HG03175 (cell line): ENCODE measurements at regions not wholly inside any gene's neighbourhood (a gene's known extent, or its start where the extent isn't known, plus 50 kb on each side); places are given as distances from the start of the nearest gene placed in this dataset.

Source experiments
- ATAC-seq: cut with Tn5 transposase; IDR thresholded peaks from one replicate; pipeline ENCODE4 v1.9.1; 2021; ENCODE audit warnings: mild to moderate bottlenecking, moderate library complexity; ENCODE audit not compliant: unreplicated experiment

DNA sequence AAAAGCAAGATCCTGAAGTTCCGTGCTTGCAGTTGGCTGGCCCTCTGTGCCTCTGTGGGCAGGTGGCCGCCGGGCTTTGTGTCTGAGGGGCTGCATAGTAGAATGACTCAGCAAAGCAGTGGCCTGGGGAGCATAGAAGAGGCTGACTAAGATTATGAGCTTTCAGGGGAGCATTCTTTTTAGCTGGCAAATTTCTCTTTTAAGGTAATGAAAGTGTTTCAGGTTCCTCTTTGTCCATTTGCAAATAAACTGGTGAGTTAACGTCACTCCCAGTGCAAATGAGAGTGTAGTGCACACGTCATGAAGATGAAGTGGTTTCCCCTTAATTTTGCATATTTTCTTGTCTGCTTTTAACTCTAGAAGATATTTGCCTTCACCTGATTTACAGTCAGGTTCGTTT lies 98.6 kb downstream of the BCL2L11 start:
- peak; percentile 88 for ATAC-seq

DNA sequence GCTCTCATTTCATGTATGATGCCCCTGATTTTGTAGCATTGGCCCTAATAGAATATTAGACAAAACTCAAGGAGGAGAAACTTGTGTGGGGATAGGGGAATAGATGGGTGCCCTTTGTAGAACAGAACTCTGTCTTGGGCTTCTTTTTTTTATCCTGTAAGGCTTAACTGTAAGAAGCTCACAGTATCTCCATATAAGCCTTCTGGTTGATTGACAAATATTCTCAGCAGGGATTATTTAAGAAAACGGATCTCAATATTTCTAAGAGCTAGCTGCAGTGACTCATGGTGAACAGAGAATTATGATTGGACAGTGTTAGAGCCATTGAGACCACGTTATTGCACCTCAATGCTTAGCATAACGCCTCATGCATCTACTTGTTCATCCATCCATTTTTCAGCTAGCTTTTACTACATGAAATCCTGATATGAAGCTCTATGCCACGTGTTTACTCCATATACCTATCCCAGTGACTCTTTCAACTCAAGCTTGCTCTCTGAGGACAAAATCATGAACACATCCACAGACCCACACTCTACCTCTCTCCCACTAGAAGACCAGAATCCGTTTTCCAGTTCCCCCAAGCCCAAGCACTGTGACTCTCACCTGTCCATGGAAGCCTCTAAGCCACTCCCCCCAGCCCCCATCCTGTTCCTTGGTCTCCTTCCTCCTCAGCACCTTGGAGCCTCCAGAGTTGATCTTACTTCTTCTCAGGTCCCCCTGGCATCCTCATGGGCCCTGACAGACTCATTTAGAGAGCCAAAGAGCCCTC lies 99.2 kb downstream of the BCL2L11 start:
- ATAC-seq: no peak

DNA sequence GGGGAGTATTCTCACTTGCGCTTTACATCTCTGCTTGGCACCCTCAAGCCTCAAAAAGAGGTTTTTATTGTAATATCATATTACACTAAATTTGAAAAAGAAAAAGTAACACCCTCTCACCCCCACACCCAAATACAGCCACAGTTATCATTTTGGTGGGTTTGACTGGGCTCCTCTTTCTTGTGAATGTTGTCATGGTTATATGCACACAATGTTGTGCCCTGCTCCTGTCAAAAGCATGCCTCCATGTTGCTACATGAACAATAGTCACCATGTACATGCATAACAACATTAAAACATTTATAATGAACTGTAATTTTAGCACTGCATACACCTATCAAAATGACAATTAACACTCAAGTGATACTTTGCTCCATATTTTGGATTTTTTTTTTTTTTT lies 100.2 kb downstream of the BCL2L11 start:
- no peak for ATAC-seq

DNA sequence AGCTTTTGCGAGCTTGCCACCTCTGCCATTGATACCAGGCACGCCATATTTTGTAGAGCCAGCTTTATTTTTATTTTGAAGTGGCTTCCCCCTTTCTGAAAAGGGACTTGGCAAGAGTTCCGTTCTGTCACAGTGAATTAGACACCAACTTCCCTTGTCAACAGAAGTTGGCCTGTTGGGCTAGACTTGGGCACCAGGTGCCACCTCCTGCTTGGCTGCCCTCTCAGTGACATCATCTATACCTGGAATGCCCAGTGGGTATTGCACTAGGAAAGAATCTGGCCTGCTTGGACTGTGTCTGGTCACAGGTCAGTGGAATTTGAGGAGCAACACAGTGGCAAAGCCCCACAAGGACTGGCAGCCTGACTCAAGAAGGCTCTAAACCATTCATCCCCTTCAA lies 101.0 kb downstream of the BCL2L11 start:
- no peak for ATAC-seq

DNA sequence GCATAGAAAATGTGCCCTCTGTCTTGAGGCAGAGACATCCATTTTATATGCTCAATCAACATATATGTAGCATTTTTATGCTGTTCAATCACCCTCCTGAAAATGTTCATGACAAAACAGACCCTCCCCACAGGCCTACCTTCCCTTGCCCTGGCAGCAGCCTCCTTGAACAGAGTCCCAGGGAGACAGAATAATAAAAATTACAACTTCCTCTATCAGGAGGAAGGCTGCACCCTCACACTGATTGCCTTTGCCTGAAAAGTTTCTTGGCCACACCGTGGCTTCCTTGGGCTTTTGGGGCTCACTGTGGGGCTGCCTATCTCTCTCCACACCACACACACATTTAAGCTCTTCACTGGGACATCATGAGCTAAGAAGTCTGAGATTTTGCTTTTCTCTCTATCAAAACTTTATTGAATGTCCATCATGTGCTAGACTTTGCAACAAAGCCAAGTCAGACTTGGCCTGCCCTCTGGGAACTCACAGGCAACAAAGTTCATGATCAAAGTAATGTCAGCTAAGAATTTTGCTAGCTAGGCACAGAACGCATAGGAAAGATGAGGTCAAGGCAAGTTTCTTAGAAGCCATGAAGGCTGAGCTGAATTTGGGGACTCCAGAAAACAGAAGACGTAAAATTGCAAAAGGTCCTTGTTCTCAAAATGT lies 101.6 kb downstream of the BCL2L11 start:
- no peak for ATAC-seq

DNA sequence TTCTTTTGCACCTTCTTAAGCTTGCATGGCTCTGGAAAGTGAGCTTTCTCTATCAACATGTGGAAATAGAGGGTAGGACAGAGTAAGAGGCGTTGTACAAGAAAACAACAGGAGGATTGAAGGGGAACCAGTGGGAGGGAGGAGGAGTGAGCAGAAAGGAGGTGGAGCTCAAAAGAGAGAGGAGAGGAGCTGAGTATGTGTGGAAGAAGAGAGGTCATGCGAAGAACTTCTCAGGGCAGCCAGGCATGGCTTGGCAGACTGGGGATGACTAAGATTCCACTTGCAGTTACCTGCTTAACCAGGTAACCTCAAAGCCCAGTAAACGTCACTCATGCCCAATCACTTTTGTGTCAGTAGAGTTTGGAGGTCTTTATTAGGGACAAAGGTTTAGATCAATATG lies 105.1 kb downstream of the BCL2L11 start:
- ATAC-seq: no peak

DNA sequence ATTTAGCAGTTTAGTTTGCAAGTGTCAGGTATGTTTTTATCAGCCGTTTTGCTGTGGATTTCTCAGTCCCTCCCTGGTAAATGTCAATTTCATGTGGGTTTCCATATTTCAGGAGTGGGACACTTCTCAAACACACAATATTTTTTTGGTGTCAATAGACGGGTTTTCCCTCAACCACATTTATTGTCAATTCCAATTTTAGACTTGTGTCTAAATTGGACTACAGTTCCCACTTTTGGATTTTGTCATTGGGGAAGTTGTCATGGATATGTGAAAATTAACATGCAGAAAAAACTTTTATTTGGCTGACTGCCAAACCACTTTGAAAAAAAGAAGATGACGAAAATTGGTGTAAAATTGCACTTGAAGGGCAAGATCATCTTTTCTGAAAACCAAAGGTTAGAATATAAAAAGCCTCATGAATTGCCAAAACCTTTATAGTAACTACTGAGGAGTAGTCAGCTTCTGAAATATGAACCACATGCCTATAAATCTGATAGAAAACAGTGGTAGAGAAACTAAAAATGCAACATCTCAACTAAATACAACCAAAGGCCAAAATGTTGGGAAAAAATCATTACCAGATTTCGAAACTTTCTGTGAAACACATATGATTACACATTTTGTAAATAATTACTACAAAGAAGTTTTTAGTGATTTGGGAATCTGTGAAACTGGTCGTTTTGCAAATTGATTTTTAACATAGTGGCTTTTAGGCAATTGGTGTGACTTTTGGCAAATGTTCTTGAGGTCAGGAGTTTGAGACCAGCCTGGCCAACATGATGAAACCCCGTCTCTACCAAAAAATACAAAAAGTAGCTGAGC lies 106.4 kb downstream of the BCL2L11 start:
- ATAC-seq: no peak

DNA sequence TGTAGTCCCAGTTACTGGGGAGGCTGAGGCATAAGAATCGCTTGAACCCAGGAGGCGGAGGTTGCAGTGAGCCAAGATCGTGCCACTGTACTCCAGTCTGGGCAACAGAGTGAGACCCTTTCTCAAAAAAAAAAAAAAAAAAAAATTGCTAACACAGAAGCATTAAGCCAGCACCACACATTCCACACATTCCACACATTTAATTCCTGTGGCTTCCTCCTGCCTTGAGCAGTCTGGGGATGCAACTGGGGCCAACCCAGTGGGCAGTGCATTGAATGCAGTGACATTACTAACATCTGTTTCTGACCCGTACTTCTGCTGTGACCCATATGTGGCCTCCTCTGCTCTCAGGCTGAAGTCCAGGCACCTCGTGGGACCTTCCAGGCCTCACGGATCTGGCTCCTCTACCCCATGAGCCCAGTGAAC lies 107.0 kb downstream of the BCL2L11 start:
- no peak for ATAC-seq

DNA sequence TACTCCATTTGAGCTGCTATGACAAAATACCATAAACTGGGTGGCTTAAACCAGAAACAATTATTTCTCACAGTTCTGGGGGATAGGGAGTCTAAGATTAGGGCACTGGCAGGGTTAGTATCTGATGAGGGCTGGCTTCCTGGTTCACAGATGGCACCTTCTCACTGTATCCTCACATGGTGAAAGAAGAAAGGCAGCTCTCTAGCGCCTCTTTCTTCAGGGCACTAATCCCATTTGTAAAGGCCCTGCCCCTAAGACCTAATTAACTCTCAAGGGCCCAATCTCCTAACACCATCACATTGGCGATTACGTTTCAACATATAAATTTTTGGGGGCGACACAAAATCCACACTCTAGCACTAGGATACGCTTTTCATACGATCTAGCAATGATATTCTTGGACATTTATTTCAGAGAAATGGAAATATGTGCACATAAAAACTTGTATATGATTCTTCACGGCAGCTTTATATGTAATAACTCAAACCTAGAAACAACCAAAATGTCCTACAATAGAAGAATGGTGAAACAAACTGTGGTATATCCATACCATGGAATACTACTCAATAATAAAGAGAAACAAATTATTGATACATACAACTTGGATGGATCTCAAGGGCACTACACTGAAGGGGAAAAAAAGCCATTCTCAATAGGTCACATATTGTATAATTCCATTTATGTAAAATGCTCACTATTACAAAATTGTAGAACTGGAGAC lies 111.0 kb downstream of the BCL2L11 start:
- no peak for ATAC-seq

DNA sequence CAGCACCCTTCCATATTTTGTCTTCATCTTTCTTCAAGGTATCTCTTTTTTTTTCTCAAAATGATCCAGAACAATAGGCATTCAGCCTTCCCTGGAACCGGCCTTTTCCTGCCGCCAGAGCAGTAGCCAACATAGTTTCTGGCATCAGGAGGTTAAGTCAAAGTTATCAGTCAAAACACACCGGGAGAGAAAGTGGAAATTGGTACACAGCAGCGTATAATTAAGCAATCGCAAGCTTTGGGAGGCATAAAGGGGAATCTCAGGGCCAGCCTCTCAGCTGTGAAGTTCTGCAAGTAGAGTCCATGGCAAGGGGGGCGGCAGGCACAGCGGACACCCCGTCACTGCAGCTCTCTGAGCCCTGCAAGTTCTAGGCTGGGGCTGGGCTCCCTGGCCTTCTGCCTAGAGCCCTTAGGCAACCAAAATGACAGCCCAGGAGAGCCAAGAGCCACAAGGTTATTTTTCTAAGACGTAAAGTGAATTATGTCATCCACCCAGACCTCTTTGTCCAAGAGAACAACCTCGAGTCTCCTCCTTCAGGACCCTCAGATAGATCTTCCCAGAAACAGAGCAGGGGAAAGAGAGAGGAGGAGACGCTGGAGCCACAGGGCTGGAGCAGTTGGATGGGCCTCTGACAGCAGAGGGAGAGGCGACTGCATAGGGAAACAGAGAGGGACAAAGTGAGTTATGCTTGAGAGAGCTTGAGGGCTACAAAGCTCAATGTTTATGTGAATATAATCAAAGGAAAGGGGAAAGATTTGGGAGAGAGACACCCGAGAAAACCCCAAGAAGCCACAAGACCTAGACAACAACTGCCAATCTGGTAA lies 114.7 kb downstream of the BCL2L11 start:
- no peak for ATAC-seq

DNA sequence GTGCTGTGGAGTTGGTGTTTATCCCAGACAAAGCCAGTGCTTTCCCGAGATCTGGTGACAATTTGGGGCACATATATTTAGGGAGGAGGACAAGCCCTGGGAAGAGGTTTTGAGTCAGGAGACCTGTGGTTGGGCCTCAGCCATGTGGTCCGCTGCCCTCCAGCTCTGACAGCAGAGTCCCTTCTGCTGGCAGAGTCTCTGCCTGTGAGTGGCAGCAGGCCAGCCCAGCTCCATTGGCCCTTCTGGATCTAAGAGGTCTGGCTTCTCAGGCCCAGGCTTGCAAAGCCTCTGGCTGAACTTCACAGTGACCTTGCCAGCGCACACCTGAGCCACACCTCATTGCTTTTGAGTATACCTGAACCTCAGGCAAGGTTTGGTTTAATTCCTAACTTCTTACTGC lies 115.3 kb downstream of the BCL2L11 start:
- ATAC-seq: no peak

DNA sequence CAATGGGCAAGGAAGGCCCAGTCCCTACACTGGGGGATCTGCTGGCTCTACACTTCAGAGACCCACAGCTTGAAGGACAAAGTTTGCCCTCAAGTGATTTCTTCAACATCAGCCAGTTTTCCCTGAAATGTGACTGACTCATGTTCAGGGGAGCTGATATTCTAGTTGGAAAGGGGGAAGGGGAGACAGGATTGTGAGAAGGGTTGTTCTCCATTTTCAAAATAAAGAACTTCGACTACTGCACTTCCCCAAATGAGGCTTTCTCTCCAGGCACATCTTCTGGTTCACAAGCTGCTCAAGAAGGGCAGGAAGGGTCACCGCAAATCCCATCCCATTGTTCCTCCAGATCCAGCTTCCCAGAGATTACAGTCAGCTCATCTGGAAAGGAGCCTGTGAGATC lies 117.6 kb downstream of the BCL2L11 start:
- ATAC-seq: no peak

DNA sequence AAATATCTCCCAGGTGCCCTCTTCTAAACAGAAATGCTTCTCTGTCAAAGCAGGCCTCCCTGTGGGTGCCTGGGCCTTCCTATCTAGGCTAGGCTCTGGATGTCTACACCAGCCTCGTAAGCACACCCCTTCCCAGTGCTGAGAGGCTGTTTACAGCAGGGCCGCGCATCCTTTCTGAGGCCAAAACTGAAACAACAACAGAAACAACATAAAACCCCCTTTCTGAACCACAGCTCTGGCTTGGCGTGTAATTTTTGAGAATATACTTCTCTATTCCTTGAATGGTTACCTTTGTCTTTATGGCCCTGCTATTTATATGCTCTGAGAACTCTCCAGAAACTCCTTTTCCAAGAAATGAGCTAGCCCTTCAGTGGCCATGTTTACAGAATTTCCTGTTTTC lies 118.4 kb downstream of the BCL2L11 start:
- ATAC-seq: peak; percentile 86

DNA sequence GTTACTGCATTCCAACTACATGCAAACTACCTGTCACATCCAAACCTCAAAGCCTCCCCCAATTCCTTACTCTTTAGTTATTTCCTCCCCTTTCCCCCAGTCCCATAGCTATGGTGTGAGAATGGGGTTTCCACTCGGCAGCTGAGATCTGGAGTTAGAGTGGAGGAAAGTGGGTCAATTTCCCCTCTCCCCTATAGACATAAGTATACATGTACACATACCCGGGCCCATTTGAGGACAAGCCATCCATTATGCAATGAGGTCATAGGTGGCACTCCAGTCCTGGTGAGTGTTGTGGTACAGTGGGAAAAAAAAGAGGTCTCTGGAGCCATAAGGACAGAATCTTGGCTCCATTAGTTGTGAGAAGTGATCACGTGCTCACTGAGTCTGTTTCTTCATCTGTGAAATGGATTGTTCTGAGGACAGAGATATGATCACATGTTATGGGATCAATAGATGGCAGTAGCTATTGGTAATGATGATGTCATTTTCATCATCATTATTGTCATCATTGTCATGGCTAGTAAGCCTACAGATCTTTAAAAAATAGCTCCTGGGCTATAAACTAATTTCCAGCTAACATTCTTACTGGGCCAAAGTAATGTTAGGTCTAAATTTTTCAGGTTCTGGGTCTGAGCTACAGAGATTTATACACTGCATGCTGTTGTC lies 119.0 kb downstream of the BCL2L11 start:
- no peak for ATAC-seq

DNA sequence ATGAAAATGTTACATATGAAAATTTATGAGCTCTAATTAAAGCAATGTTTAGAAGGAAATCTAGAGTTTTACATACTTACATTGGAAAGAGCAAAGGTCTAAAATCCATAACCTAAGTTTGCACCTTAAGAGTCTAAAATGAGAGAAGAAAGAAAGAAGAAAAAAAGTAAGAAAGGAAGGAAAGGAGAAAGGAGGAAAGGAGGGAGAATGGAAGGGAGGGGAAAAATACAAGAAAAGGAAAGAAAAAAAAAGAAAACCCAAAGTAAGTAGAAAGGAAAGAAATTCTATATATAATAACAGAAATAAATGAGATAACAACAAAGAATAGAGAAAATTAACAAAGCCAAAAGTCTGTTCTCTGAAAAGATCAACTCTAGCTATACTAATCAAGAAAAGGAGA lies 122.6 kb downstream of the BCL2L11 start:
- ATAC-seq: no peak

DNA sequence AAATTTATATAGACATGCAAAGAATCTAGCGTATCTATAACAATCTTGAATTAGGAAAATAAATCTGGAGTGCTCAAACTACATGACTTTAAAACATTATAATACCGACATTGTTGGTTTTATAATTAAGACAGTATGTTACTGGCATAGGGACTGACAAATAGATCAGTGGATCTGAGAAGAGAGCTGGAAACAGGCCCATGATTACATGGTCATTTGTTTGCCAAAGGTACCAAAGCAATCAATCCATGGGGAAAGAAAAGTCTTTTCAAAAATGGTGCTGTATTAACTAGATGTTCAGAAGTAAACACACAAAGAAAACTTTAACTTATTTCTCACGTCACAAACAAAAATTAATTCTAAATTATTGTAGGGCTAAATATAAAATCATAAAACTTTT lies 124.2 kb downstream of the BCL2L11 start:
- ATAC-seq: no peak

DNA sequence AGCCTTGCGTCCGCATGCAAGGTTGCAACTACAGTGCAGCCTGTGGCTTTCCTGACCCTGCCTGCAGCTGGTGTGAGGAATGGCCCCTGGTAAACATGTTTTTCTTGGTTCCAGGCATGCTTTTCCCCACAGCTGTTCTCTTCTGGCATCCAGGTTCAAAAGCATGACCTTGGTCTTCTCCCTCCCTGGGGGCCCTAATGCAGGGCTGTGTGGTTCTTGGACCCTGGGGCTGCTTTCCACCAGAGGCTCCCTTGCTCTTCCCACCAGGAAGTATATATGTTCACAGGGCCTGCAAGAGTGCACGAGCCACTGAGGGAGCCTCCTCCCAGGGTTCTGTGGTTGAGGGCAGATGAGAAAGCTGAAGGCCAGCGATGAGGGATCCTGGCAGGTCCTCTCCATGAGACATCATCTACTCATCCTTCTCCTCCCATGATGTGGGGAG lies 125.9 kb downstream of the BCL2L11 start:
- no peak for ATAC-seq

DNA sequence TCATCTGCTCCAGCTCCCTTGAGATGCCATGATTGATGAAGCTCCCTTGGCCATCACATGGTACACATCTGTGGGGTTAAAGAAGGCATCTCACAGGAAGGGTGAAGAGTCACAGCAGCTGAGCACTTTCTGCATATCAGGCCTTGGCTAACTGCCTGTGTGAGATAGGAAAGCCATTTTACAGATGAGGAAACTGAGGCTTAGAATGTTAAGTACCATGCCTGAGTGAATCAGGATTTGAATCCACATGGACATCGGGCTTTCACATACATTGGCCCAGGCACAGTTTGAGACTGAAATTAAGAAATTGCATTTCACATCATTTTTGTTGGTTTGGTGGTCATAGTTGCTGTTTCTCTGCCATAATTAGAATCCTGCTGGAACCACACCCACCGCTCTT lies 126.8 kb downstream of the BCL2L11 start:
- no peak for ATAC-seq

DNA sequence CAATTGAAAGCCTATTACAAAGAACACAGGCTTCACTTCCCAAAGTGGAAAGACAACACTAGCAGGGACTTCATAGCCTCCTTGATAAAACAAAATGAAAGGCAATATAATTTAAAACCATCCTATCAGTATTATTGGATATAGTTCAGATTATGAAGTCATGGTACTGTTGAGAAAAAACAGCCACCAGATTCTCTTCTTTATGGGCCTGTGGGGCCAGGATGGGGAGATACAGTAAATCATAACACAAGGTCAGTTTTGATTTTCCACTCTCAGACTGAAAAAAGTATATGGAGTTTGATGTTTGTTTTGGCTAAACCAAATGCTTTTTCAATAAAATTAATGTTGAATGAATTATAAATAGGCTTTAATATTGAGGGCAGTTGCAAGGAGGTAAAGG lies 129.1 kb downstream of the BCL2L11 start:
- no peak for ATAC-seq
